SU-DHL-6 (cell line): ENCODE measurements at regions not wholly inside any gene's neighbourhood (a gene's known extent, or its start where the extent isn't known, plus 50 kb on each side); places are given as distances from the start of the nearest gene placed in this dataset.

Source experiments
- H2AFZ ChIP-seq: fragments of 200-600 bp; sonication (generic); 2 replicates; pipeline ENCODE4 v1.6.1; 2014; ENCODE audit warnings: low read depth, mild to moderate bottlenecking, moderate library complexity, mixed read lengths, antibody characterized with exemption, low read length; ENCODE audit not compliant: severe bottlenecking
- H3F3A ChIP-seq: fragments of 200-600 bp; shearing (Covaris generic); 2 replicates; pipeline ENCODE4 v1.6.0; 2016; ENCODE audit warnings: antibody characterized with exemption, mild to moderate bottlenecking; ENCODE audit not compliant: insufficient read depth
- H3K27ac ChIP-seq: fragments of 200-600 bp; sonication (generic); 2 replicates; pipeline ENCODE4 v1.5.1; 2016; ENCODE audit warnings: low read depth, mild to moderate bottlenecking, low read length, moderate library complexity, mixed read lengths
- H3K27me3 ChIP-seq: fragments of 200-600 bp; sonication (generic), shearing (Covaris generic); 2 replicates; pipeline ENCODE4 v1.6.0; 2014; ENCODE audit warnings: mild to moderate bottlenecking, low read length
- H3K36me3 ChIP-seq: fragments of 200-600 bp; sonication (generic); 2 replicates; pipeline ENCODE4 v1.6.1; 2014; ENCODE audit warnings: mild to moderate bottlenecking, low read length, mixed read lengths
- H3K4me2 ChIP-seq: fragments of 300-600, 200-600 bp; shearing (Covaris generic), sonication (generic); 2 replicates; pipeline ENCODE4 v1.6.0; 2014; ENCODE audit warnings: low read length, low read depth, mild to moderate bottlenecking; ENCODE audit not compliant: poor library complexity, severe bottlenecking
- H3K4me3 ChIP-seq: fragments of 200-600 bp; sonication (generic); 2 replicates; pipeline ENCODE4 v1.5.1; 2014; ENCODE audit warnings: antibody characterized with exemption, low read length, mild to moderate bottlenecking, mixed read lengths; ENCODE audit not compliant: insufficient read depth, poor library complexity, severe bottlenecking
- H3K79me2 ChIP-seq: fragments of 200-600 bp; sonication (generic); 2 replicates; pipeline ENCODE4 v1.6.1; 2014; ENCODE audit warnings: mild to moderate bottlenecking, low read length, moderate library complexity; ENCODE audit not compliant: insufficient read depth
- H3K9ac ChIP-seq: fragments of 200-600 bp; sonication (generic); 2 replicates; pipeline ENCODE4 v1.7.0; 2014; ENCODE audit warnings: mild to moderate bottlenecking, low read length
- H3K9me2 ChIP-seq: fragments of 200-600 bp; sonication (generic); replicated peaks from 2 replicates; pipeline ENCODE4 v1.6.1; 2014; ENCODE audit warnings: low read length; ENCODE audit not compliant: insufficient read depth
- H3K9me3 ChIP-seq: fragments of 200-600 bp; sonication (generic); 2 replicates; pipeline ENCODE4 v1.6.1; 2014; ENCODE audit warnings: low read length, mixed read lengths; ENCODE audit not compliant: insufficient read depth
- H4K20me1 ChIP-seq: fragments of 200-600 bp; sonication (generic); 2 replicates; pipeline ENCODE4 v1.6.1; 2014; ENCODE audit warnings: low read depth, mild to moderate bottlenecking, antibody characterized with exemption, low read length, moderate library complexity, mixed read lengths
- EZH2phosphoT487 ChIP-seq: fragments of 200-600 bp; sonication (generic), shearing (Covaris generic); conservative IDR thresholded peaks from 2 replicates; pipeline ENCODE4 v1.6.1; 2018; ENCODE audit warnings: mild to moderate bottlenecking, antibody characterized with exemption, low read length, moderate library complexity, mixed read lengths
- TF ChIP-seq, protein P1 (sequence below): fragments of 200-600 bp; sonication (generic); IDR thresholded peaks from one replicate; pipeline ENCODE4 v1.5.1; 2017; ENCODE audit warnings: antibody characterized with exemption, mild to moderate bottlenecking, low read length, moderate library complexity; ENCODE audit not compliant: insufficient read depth, poor library complexity, severe bottlenecking

DNA sequence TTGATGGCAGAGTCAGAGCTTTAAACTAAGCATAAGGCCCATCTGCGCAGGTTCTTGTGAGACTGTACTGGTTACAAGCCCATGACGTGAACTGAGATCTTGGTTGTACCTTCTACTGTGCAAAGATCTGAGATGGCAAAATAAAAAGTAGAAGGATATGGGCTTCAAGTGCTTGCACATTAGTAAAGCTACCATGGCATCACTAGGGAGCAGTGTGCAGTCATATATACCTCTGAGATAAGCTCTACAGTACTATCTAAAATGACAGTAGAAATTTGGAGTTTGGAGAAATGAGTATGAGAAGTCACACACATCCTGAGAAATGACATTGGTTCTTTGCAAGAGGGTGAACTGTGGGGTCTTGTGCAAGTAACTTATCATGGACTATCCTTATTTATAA is 408.2 kb upstream of the PRR16 start:
- Histone ChIP-seq H2AFZ (no peak overlapping the region), H3K79me2 (no peaks in the 10 kb centered on the region), H3K36me3 (no peaks in the 10 kb centered on the region), H3F3A (no peaks in the 10 kb centered on the region), H4K20me1 (no peaks in the 10 kb centered on the region), H3K9me2 (no peaks in the 10 kb centered on the region), H3K27ac (no peak overlapping the region), H3K9me3 (no peaks in the 10 kb centered on the region), H3K4me3 (no peak overlapping the region), H3K9ac (no peak overlapping the region), H3K27me3 (no peaks in the 10 kb centered on the region), H3K4me2 (no peak overlapping the region)
- TF ChIP-seq, protein P1, sequence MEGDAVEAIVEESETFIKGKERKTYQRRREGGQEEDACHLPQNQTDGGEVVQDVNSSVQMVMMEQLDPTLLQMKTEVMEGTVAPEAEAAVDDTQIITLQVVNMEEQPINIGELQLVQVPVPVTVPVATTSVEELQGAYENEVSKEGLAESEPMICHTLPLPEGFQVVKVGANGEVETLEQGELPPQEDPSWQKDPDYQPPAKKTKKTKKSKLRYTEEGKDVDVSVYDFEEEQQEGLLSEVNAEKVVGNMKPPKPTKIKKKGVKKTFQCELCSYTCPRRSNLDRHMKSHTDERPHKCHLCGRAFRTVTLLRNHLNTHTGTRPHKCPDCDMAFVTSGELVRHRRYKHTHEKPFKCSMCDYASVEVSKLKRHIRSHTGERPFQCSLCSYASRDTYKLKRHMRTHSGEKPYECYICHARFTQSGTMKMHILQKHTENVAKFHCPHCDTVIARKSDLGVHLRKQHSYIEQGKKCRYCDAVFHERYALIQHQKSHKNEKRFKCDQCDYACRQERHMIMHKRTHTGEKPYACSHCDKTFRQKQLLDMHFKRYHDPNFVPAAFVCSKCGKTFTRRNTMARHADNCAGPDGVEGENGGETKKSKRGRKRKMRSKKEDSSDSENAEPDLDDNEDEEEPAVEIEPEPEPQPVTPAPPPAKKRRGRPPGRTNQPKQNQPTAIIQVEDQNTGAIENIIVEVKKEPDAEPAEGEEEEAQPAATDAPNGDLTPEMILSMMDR: no peak
- no peak for TF ChIP-seq EZH2phosphoT487

DNA sequence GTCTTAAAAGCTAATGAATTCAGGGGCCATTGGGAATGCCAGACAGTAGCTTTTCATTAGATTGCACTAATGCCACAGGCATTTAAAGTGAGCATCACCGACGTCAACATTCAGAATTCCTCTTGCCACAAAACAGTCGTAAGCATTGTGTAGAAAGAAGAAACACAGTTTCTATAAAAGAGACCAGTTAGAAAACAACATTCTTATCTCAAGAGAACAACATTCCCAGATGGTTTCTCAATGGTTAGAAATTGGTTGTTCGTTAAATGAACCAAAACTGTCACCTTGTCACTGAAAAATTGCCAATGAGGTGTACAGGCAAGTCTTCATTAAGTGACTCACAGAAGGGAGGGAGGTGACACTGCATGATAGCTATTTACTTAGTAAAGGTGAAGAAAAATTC is 401.6 kb upstream of the PRR16 start:
- no peaks in the 10 kb centered on the region for H3K27me3 ChIP-seq
- H3K79me2 ChIP-seq: no peaks in the 10 kb centered on the region
- H3K4me3 ChIP-seq: no peak overlapping the region
- no peak overlapping the region for H3K4me2 ChIP-seq
- H2AFZ ChIP-seq: no peak overlapping the region
- TF ChIP-seq, protein P1: no peak
- no peaks in the 10 kb centered on the region for H3K9me2 ChIP-seq
- no peaks in the 10 kb centered on the region for H3K9me3 ChIP-seq
- no peak overlapping the region for H3K27ac ChIP-seq
- H3F3A ChIP-seq: no peaks in the 10 kb centered on the region
- H3K36me3 ChIP-seq: no peaks in the 10 kb centered on the region
- H4K20me1 ChIP-seq: no peaks in the 10 kb centered on the region
- no peak overlapping the region for H3K9ac ChIP-seq

DNA sequence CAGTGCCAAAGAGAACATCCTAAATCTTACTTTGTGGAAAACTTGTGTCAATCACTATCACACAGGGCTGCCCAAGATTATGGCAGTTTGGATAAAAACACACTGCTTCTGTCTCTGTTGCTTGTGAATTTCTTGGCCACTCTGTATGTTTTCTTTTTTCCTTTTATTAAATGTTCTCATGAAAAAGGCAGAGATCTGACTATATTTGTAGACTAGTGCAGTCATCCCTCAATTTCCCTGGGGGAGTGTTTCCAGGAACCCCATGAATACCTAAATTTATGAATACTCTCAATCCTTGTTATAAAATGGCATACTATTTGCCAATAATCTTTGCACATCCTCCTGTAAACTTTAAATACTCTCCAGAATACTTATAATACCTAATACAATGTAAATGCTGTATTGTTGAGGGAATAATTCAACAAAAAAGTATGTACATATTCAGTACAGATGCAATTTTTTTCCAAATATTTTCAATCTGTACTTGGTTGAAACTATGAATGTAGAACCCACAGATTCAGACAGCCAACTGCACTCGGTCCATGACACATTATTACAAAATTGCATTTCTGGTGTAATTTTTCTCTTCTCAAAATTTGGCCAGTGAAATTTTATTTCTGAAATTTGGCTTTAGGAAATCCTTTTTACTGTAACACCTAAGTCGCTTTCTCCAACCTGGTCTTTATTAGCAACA is 391.9 kb upstream of the PRR16 start:
- no peaks in the 10 kb centered on the region for H3K9me3 ChIP-seq
- H3K27ac ChIP-seq: no peak overlapping the region
- H3K27me3 ChIP-seq: no peaks in the 10 kb centered on the region
- no peak overlapping the region for H2AFZ ChIP-seq
- no peak for TF ChIP-seq EZH2phosphoT487
- TF ChIP-seq, protein P1: no peak
- H3K36me3 ChIP-seq: no peaks in the 10 kb centered on the region
- no peaks in the 10 kb centered on the region for H3K79me2 ChIP-seq
- no peak overlapping the region for H3K9ac ChIP-seq
- H3F3A ChIP-seq: no peaks in the 10 kb centered on the region
- H3K4me3 ChIP-seq: no peak overlapping the region
- no peaks in the 10 kb centered on the region for H4K20me1 ChIP-seq
- H3K9me2 ChIP-seq: no peaks in the 10 kb centered on the region
- H3K4me2 ChIP-seq: no peak overlapping the region
